ENCODE measurements at regions not wholly inside any gene's neighbourhood (a gene's known extent, or its start where the extent isn't known, plus 50 kb on each side); places are given as distances from the start of the nearest gene placed in this dataset.

GRCh38 chr2:67936969-67937368 is 125.8 kb downstream of the C1D start:
- no peak for DNase-seq

DNA sequence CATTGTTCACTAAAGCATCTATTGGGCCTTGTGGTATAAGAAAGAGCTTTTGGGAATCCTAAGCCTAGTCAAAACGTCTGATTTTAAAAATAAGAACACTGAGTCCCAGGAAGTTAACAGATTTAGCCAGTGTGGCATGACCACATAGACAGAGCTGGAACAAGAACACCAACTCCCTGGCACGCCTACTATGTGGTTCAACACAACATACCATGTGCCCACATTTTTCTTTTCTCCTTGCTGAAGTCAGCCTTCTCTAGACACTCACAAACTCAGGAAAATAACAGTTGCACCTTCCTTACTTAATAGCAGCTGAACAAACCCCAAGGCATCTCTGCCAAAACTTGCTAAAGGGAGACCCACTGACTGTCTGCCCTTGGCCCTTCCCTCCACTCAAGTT is 124.8 kb downstream of the C1D start:
- no peak for DNase-seq

DNA sequence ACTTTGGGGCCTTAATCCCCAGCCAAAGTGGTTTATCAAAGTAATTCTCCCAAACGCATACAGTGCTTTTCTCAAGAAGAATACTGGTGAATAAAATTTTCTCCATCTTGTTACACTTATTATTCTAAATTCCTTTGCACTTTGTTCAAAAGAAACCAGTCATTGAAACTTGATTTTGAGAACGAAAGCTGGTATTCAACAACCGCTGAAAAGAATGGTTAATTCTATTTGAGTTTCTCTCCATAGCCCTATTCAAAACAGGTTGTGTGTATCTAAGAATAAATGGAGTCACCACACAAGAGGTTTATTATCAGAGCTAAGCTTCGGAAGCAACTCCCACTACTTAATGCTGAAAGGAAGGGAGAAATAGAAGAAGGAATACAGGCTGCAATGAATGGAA is 117.7 kb downstream of the C1D start:
- no peak for DNase-seq

- DNase-seq, result no peak
Measured at GRCh38 chr2:67945940-67946339, 116.9 kb downstream of the C1D start.

DNA sequence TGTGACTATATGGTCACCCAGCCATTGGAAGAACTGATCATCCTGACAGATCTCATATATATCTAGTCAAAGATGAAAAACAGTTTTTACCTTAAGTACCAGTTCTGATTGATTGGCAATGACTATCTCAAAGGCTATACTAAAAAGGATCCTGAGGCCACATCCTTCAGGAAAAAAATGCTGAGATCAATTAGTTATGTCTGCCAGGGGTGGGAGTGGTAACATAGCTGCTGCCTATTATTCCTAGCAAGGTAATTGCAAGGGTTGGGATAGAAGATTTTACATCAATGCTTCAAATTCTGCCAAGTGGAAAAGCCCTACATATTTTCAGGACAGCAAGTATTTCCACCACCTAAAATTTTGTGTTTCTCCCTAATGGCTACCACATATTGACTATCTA is 114.7 kb downstream of the C1D start:
- DNase-seq, result no peak

- DNase-seq, result no peak
Measured at GRCh38 chr2:67948506-67948905, 114.3 kb downstream of the C1D start.

- no peak for DNase-seq
Measured at GRCh38 chr2:67950018-67950417, 112.8 kb downstream of the C1D start.

- no peak for DNase-seq
Measured at GRCh38 chr2:67950919-67951318, 111.9 kb downstream of the C1D start.

DNA sequence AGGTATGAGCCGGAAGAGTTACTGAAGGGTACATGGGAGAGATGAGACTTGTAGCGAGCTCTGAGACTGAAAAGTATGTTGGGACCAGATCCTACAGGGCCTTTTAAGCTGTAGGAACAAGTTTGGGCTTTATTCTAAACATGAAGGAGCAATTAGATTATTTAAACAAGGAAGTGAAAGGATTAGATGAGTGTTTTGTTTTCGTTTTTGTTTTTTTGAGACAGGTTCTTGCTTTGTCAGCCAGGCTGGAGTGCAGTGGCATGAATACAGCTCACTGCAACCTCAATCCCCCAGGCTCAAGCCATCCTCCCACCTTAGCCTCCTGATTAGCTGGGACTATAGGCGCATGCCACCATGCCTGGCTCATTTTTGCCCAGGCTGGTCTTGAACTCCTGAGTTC is 110.7 kb downstream of the C1D start:
- DNase-seq, result no peak

- no peak for DNase-seq
Measured at GRCh38 chr2:67954093-67954748, 108.6 kb downstream of the C1D start.

DNA sequence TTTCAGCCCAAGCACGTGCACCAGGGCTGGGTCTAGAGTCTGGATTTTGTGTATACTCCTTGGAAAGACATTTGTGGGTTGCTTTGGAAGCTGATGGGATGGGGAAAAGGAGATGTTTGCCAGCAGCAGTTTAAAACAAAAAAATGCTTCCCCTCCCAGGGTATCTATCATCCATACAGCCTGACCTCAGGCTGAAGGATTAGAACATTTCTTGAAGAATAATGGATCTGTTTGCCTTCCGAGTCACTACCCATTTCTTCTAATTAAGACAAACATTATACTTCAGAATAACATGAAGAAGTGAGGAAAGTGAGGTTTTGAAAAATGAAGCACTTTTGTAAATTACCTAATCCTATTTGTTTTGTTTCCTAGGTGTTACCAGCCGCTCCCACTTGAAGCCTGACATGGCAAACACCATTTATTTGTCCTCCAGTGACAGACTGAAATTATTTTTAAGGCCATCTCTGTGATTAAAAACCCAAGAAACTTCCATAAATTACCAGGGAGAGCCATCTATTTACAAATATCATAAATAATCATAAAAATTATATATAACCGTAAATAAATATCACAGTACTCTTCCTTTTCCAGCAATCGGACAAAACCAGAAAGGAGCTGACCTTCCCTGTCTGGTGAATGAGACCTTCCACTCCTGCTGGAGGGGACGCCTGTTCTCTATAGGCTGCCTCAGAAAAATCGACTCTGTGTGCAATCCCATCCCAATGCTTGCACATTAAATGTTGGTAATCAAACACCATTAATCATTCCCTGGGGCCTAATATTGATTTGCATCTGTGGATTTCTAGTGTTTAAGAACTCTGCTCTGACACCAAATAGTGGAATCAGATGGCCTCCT is 106.8 kb downstream of the C1D start:
- DNase-seq, result no peak

GRCh38 chr2:67965246-67965645 is 97.6 kb downstream of the C1D start:
- DNase-seq, result no peak

GRCh38 chr2:67970071-67970470 is 92.7 kb downstream of the C1D start:
- no peak for DNase-seq

DNA sequence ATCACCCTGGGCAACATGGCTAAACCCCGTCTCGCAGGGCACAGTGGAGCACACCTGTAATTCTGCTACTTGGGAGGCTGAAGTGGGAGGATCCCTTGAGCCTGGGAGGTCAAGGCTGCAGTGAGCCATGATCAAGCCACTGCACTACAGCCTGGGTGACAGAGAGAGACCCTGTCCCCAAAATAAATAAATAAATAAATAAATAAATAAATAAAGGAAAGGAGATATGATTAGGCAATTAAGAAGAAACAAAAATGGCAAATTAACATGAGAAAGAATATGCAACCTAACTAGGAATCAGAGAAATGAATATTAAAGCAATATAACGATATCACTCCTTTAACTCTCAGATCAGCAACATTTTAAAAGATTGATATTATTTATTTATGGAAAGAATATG is 92.3 kb downstream of the C1D start:
- DNase-seq, result no peak

DNA sequence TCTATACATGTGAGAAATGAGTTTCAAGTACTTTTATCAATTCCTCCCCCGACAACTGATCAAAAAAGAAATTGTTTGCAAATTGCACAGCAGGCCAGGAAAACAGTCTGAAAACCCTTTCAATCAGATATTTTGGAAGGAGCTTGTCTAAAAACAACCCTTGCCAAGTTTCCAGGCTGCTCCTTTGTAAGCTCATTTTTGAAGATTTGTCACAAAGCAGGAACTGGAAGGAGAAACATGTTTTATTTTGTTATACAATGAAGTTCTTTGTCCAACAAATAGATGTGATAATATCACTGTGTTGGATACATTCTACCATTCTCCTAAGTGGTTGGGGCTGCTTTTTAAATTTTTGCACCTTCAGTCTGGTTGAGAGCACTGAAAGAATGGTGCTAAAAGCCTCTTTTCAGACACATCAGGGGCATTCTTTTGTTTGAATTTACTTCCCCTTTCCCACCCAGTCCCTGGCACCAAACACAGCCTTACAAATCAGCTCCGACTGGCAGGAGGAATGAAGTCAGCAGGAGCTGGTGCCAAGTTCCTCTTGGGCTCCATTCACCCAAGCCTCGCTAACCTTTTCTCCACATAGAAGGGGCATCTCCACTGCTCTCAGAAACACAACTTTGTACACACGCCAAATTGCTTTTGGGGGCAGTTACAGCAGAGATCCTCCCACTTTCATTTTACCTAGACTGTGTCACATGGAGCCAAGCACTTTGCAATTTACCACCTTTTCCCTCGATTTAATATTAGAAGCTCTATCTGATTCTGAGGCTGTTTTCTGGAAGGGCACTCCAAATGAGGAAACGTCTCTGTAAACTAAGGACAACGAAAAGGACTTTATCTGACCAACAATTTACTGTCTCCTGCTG is 88.0 kb downstream of the C1D start:
- DNase-seq, result no peak

DNA sequence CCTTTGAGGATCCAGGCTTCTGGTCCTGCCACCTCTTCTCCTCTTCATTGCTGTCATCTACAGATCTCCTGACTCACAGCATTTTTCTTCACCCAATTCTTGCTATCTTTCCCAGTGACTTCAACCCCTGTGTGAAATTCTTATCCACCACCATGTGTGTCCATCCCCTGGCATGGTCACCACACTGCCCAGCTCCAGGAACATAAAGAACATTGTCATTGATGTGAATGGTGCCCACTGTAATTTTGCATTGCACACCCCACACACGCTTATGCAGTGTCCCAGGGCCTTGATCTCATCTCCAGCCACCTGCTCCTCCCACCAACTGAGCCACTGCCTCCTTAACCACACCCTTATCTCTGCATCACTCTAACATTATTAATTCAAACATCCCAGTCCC is 85.3 kb downstream of the C1D start:
- DNase-seq, result no peak

GRCh38 chr2:67982956-67983355 is 79.8 kb downstream of the C1D start:
- DNase-seq, result no peak

DNA sequence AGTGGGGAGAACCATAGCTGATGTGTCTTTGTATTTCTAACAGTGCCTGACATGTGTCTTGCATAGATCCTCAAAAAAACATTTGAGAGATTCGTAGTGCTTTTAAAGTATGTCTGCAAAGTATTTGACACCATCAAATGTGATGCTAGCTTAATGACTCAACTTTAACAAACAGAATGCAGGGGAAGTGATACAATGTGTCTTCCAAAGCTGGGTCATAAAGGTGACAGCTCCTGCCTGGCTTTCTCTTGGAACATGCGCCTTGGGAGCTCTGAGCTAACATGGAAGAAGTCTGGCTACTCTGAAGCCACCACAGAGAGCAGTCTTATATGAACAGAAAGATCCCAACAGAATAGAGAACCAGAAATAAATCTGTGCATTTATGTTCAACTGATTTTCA is 78.2 kb downstream of the C1D start:
- no peak for DNase-seq

- DNase-seq, result no peak
Measured at GRCh38 chr2:67985586-67985985, 77.2 kb downstream of the C1D start.

DNA sequence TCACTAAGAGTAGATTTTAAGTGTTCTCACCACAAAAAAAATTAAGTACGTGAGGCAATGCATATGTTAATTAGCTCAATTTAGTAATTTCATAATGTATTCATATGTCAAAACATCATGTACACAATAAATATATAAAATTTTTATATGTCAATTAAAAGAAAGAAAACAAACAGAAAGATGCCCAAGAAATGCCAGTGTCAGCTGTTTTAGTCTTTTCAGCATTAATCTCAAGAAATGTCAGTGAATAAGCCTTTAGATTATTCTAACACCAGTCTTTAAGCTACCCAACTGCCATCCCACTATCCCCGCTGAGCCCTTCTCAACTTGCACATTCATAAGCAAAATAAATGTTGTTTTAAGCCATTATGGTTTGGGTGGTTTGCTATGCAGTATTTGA is 76.5 kb downstream of the C1D start:
- no peak for DNase-seq
